Upper lobe of left lung (tissue), 4 donors: ENCODE measurements at regions not wholly inside any gene's neighbourhood (a gene's known extent, or its start where the extent isn't known, plus 50 kb on each side); places are given as distances from the start of the nearest gene placed in this dataset.

ENCODE experiments used
- CTCF ChIP-seq, 6 experiments: fragments of 450-650 bp in 4 of 6; fragments of 200-600 bp in 2 of 6; sonication (generic) in 2 of 6; IDR thresholded peaks; one replicate each; pipeline ENCODE4 v1.5.1; 2016 to 2019; ENCODE audit warnings: antibody characterized with exemption in 6 of 6
- EP300 ChIP-seq, 4 donors: sonication (generic); formaldehyde crosslinking; IDR thresholded peaks; one replicate each; pipeline ENCODE4 v1.5.1; 2017; ENCODE audit warnings: antibody characterized with exemption in 4 of 4, control low read depth in 2 of 4
- POLR2A ChIP-seq, 4 donors: fragments of 450-650 bp; IDR thresholded peaks; one replicate each; pipeline ENCODE4 v1.5.1; 2016 to 2017; ENCODE audit warnings: antibody characterized with exemption in 4 of 4, mild to moderate bottlenecking in 2 of 4
- POLR2AphosphoS5 ChIP-seq, 2 donors: sonication (generic); formaldehyde crosslinking; IDR thresholded peaks; one replicate each; pipeline ENCODE4 v1.5.1; 2017; ENCODE audit warnings: antibody characterized with exemption in 2 of 2

GRCh38 chr15:56813995-56814394 lies 80.7 kb upstream of the ZNF280D start:
- TF ChIP-seq CTCF (IDR thresholded peaks at IDR 0.05): no peak
- TF ChIP-seq EP300 (IDR thresholded peaks at IDR 0.05): no peak
- no peak for TF ChIP-seq POLR2AphosphoS5 (IDR thresholded peaks at IDR 0.05)
- TF ChIP-seq POLR2A (IDR thresholded peaks at IDR 0.05): no peak
